ENCODE measurements at regions not wholly inside any gene's neighbourhood (a gene's known extent, or its start where the extent isn't known, plus 50 kb on each side); places are given as distances from the start of the nearest gene placed in this dataset.

- ChIA-PET CTCF (no interaction called here), POLR2A (ENCODE audit: low non-redundant PET) (no interaction called here)
- no peaks in the 10 kb centered on the region for H3K4me1 ChIP-seq (ENCODE audit: insufficient read depth, low read length, poor library complexity, severe bottlenecking)
- BruUV-seq (replicated peaks), result no TSS peak
- TF ChIP-seq EZH2 (IDR thresholded peaks at IDR 0.05; ENCODE audit: borderline replicate concordance, low read depth, low read length, poor library complexity, severe bottlenecking) (no peak), CTCF (conservative IDR thresholded peaks at IDR 0.05; ENCODE audit: low read depth, low read length) (no peak)
- H3K27ac ChIP-seq (ENCODE audit: low read depth, low read length, poor library complexity, severe bottlenecking), result no peak overlapping the region
- DNase-seq (ENCODE audit: low spot score), result no peak
- no peaks in the 10 kb centered on the region for H3K27me3 ChIP-seq (replicated peaks; ENCODE audit: insufficient read depth, low read depth, low read length, poor library complexity)
- H3K4me3 ChIP-seq (ENCODE audit: low read depth, low read length, poor library complexity, severe bottlenecking), result no peak overlapping the region
- H3K36me3 ChIP-seq (ENCODE audit: insufficient read depth, low read length, poor library complexity, severe bottlenecking), result no peaks in the 10 kb centered on the region
- intact Hi-C loops (cut with micrococcal nuclease; ENCODE audit: unreplicated experiment), result no loop called here
- no peaks in the 10 kb centered on the region for H3K9me3 ChIP-seq (ENCODE audit: low read depth, low read length, poor library complexity, severe bottlenecking)
Measured at GRCh38 chr18:28469946-28470345, 293.0 kb upstream of the CDH2 start.

GRCh38 chr18:28468901-28469300, 292.0 kb upstream of the CDH2 start:
- no peak overlapping the region for H3K4me3 ChIP-seq (ENCODE audit: low read depth, low read length, poor library complexity, severe bottlenecking)
- intact Hi-C loops (cut with micrococcal nuclease; ENCODE audit: unreplicated experiment), result no loop called here
- no peak for DNase-seq (ENCODE audit: low spot score)
- TF ChIP-seq CTCF (conservative IDR thresholded peaks at IDR 0.05; ENCODE audit: low read depth, low read length) (no peak), EZH2 (IDR thresholded peaks at IDR 0.05; ENCODE audit: borderline replicate concordance, low read depth, low read length, poor library complexity, severe bottlenecking) (no peak)
- no peaks in the 10 kb centered on the region for H3K9me3 ChIP-seq (ENCODE audit: low read depth, low read length, poor library complexity, severe bottlenecking)
- ChIA-PET POLR2A (ENCODE audit: low non-redundant PET) (interaction anchor here (0.7 kb wide), 1 partner anchor 47 kb away, joined by 3 read pairs; no protein-coding TSS in a partner anchor), CTCF (no interaction called here)
- H3K36me3 ChIP-seq (ENCODE audit: insufficient read depth, low read length, poor library complexity, severe bottlenecking), result no peaks in the 10 kb centered on the region
- no peaks in the 10 kb centered on the region for H3K4me1 ChIP-seq (ENCODE audit: insufficient read depth, low read length, poor library complexity, severe bottlenecking)
- BruUV-seq (replicated peaks), result no TSS peak
- H3K27me3 ChIP-seq (replicated peaks; ENCODE audit: insufficient read depth, low read depth, low read length, poor library complexity), result no peaks in the 10 kb centered on the region
- H3K27ac ChIP-seq (ENCODE audit: low read depth, low read length, poor library complexity, severe bottlenecking), result no peak overlapping the region

GRCh38 chr18:28466204-28466603, 289.3 kb upstream of the CDH2 start:
- no peaks in the 10 kb centered on the region for H3K9me3 ChIP-seq (ENCODE audit: low read depth, low read length, poor library complexity, severe bottlenecking)
- H3K27ac ChIP-seq (ENCODE audit: low read depth, low read length, poor library complexity, severe bottlenecking), result no peak overlapping the region
- no peak for DNase-seq (ENCODE audit: low spot score)
- H3K4me1 ChIP-seq (ENCODE audit: insufficient read depth, low read length, poor library complexity, severe bottlenecking), result no peaks in the 10 kb centered on the region
- no TSS peak for BruUV-seq (replicated peaks)
- H3K27me3 ChIP-seq (replicated peaks; ENCODE audit: insufficient read depth, low read depth, low read length, poor library complexity), result no peaks in the 10 kb centered on the region
- no peaks in the 10 kb centered on the region for H3K36me3 ChIP-seq (ENCODE audit: insufficient read depth, low read length, poor library complexity, severe bottlenecking)
- ChIA-PET POLR2A (ENCODE audit: low non-redundant PET) (no interaction called here), CTCF (no interaction called here)
- TF ChIP-seq EZH2 (IDR thresholded peaks at IDR 0.05; ENCODE audit: borderline replicate concordance, low read depth, low read length, poor library complexity, severe bottlenecking) (no peak), CTCF (conservative IDR thresholded peaks at IDR 0.05; ENCODE audit: low read depth, low read length) (no peak)
- intact Hi-C loops (cut with micrococcal nuclease; ENCODE audit: unreplicated experiment), result no loop called here
- no peak overlapping the region for H3K4me3 ChIP-seq (ENCODE audit: low read depth, low read length, poor library complexity, severe bottlenecking)

All from A673 (cell line).